PFSK-1 (cell line): ENCODE measurements at regions not wholly inside any gene's neighbourhood (a gene's known extent, or its start where the extent isn't known, plus 50 kb on each side); places are given as distances from the start of the nearest gene placed in this dataset.

Experiments used
- FOXP2 ChIP-seq: optimal IDR thresholded peaks from 2 replicates; pipeline ENCODE3; 2011; ENCODE audit warnings: borderline replicate concordance, control low read depth, inconsistent platforms; ENCODE audit not compliant: insufficient read depth; ENCODE audit errors: extremely low read length, extremely low read depth
- POLR2AphosphoS5 ChIP-seq: IDR thresholded peaks from 2 replicates; pipeline ENCODE4 v1.6.1; 2012; ENCODE audit warnings: low read depth, mild to moderate bottlenecking, control low read depth, low read length, moderate library complexity
- REST ChIP-seq, 2 experiments: IDR thresholded peaks; 2 replicates each; pipeline versions ENCODE4 v1.6.1 to v1.8.0; 2011 to 2012; ENCODE audit warnings: low read depth in 2 of 2, low read length in 2 of 2, control low read depth in 1 of 2, inconsistent platforms in 1 of 2, mild to moderate bottlenecking in 1 of 2, moderate library complexity in 1 of 2; ENCODE audit not compliant: insufficient read depth in 1 of 2
- SIN3A ChIP-seq: IDR thresholded peaks from 2 replicates; pipeline ENCODE4 v1.6.1; 2012; ENCODE audit warnings: mild to moderate bottlenecking, low read length, moderate library complexity, borderline replicate concordance; ENCODE audit not compliant: insufficient read depth
- TAF1 ChIP-seq: IDR thresholded peaks from 2 replicates; pipeline ENCODE4 v1.6.1; 2012; ENCODE audit warnings: low read length, control low read depth, borderline replicate concordance; ENCODE audit not compliant: insufficient read depth

- TF ChIP-seq POLR2AphosphoS5 = no peak
- TF ChIP-seq SIN3A = no peak
- TF ChIP-seq FOXP2 = no peak
- TF ChIP-seq REST (IDR thresholded peaks at IDR 0.05; ENCODE audit: insufficient read depth in 1 of 2, low read depth in 2 of 2, low read length in 2 of 2) = no peak
- TF ChIP-seq TAF1 = no peak
Observed at GRCh38 chr9:110099236-110100095, 108.5 kb downstream of the C9orf152 start.

- TF ChIP-seq REST (IDR thresholded peaks at IDR 0.05; ENCODE audit: insufficient read depth in 1 of 2, low read depth in 2 of 2, low read length in 2 of 2) (no peak), FOXP2 (no peak), POLR2AphosphoS5 (no peak), SIN3A (no peak), TAF1 (no peak)
Observed at GRCh38 chr9:110101531-110102161, 106.3 kb downstream of the C9orf152 start.

GRCh38 chr9:110103257-110103656 lies 104.7 kb downstream of the C9orf152 start:
- TF ChIP-seq SIN3A = no peak
- TF ChIP-seq TAF1 = no peak
- TF ChIP-seq FOXP2 = no peak
- TF ChIP-seq POLR2AphosphoS5 = no peak

GRCh38 chr9:110104261-110104809 lies 103.6 kb downstream of the C9orf152 start:
- TF ChIP-seq REST (IDR thresholded peaks at IDR 0.05; ENCODE audit: insufficient read depth in 1 of 2, low read depth in 2 of 2, low read length in 2 of 2) (no peak), POLR2AphosphoS5 (no peak), TAF1 (no peak), SIN3A (no peak), FOXP2 (no peak)

GRCh38 chr9:110105107-110105506 lies 102.9 kb downstream of the C9orf152 start:
- TF ChIP-seq TAF1 (no peak), REST (IDR thresholded peaks at IDR 0.05; ENCODE audit: insufficient read depth in 1 of 2, low read depth in 2 of 2, low read length in 2 of 2) (no peak), POLR2AphosphoS5 (no peak), FOXP2 (no peak), SIN3A (no peak)
